HepG2 (cell line): ENCODE measurements at regions not wholly inside any gene's neighbourhood (a gene's known extent, or its start where the extent isn't known, plus 50 kb on each side); places are given as distances from the start of the nearest gene placed in this dataset.

ENCODE experiments used
- ATAC-seq: fragments of 200-7000 bp; cut with Tn5 transposase; 3 replicates; pipeline ENCODE4 v1.9.1; 2020; ENCODE audit warnings: mild to moderate bottlenecking, moderate library complexity
- BruUV-seq: library from RNA; stranded (reverse); fragments of 400-500 nt; replicated peaks from 2 replicates; lab custom pipeline; 2021; lab: Mats Ljungman, UMichigan
- CTCF ChIA-PET: fragments of 300-600 bp; formaldehyde crosslinking; extraction: SDS; loops from one replicate; lab custom pipeline; 2021; ENCODE audit warnings: low total read pairs, inconsistent platforms, low intra/inter-chr PET ratio; lab: Yijun Ruan, JAX
- POLR2A ChIA-PET: fragments of 350-600 bp; sonication (Branson Sonifier 250); formaldehyde crosslinking; loops from one replicate; lab custom pipeline; 2020; ENCODE audit warnings: antibody characterized with exemption, inconsistent platforms; lab: Yijun Ruan, JAX
- DNase-seq: peaks from one replicate; pipeline ENCODE4 v3.0.0-alpha.2; 2015; ENCODE audit warnings: low spot score
- FAIRE-seq: peaks from 3 replicates; lab custom pipeline; 2011; peaks lifted over from hg19 to GRCh38; lab: Jason Lieb, UNC
- H2AFZ ChIP-seq: one replicate; pipeline ENCODE4 v1.6.1; 2011; ENCODE audit warnings: low read length, inconsistent platforms
- H3K27ac ChIP-seq: fragments of 300-600 bp; 3 replicates; pipeline ENCODE4 v1.8.0; 2011; ENCODE audit warnings: mixed run types, mild to moderate bottlenecking, mixed read lengths, low read length, inconsistent platforms; ENCODE audit not compliant: insufficient read depth; ENCODE audit errors: extremely low read length
- H3K27me3 ChIP-seq, 2 experiments: fragments of 200-600 bp in 1 of 2; 2 replicates in 1 of 2; 3 replicates in 1 of 2; pipeline versions ENCODE4 v1.6.0 to v1.8.0; 2011; ENCODE audit warnings: low read length in 2 of 2, mild to moderate bottlenecking in 2 of 2, moderate library complexity in 2 of 2, inconsistent platforms in 1 of 2; ENCODE audit not compliant: insufficient read depth in 2 of 2, control insufficient read depth in 1 of 2
- H3K36me3 ChIP-seq, 2 experiments: fragments of 200-600 bp in 1 of 2; replicated peaks in 1 of 2; 2 replicates in 1 of 2; 3 replicates in 1 of 2; pipeline versions ENCODE4 v1.5.1 to v1.8.0; 2011; ENCODE audit warnings: low read length in 2 of 2, inconsistent platforms in 1 of 2; ENCODE audit not compliant: insufficient read depth in 2 of 2, control insufficient read depth in 1 of 2
- H3K4me1 ChIP-seq: 2 replicates; pipeline ENCODE4 v1.5.1; 2012; ENCODE audit warnings: low read length, inconsistent platforms; ENCODE audit not compliant: insufficient read depth
- H3K4me2 ChIP-seq: 2 replicates; pipeline ENCODE4 v1.6.0; 2011; ENCODE audit warnings: low read depth, low read length, inconsistent platforms
- H3K4me3 ChIP-seq, 3 experiments: fragments of 200-600 bp in 1 of 3; sonication (generic), shearing (Covaris generic) in 1 of 3; replicated peaks in 1 of 3; 2 replicates each; pipeline ENCODE4 v1.5.1; 2011 to 2016; ENCODE audit warnings: low read length in 3 of 3, inconsistent platforms in 2 of 3, low read depth in 2 of 3, mild to moderate bottlenecking in 2 of 3, control low read depth in 1 of 3, mixed read lengths in 1 of 3; ENCODE audit not compliant: insufficient read depth in 1 of 3
- H3K79me2 ChIP-seq: one replicate; pipeline ENCODE4 v1.6.1; 2011; ENCODE audit warnings: low read length, inconsistent platforms; ENCODE audit not compliant: insufficient read depth
- H3K9ac ChIP-seq: 2 replicates; pipeline ENCODE4 v1.6.0; 2011; ENCODE audit warnings: mild to moderate bottlenecking, low read depth, low read length, inconsistent platforms; ENCODE audit not compliant: insufficient read depth
- H3K9me3 ChIP-seq: 2 replicates; pipeline ENCODE4 v1.5.1; 2012; ENCODE audit warnings: mild to moderate bottlenecking, low read length
- H4K20me1 ChIP-seq: 2 replicates; pipeline ENCODE4 v1.6.0; 2011; ENCODE audit warnings: inconsistent platforms, mild to moderate bottlenecking, low read length, moderate library complexity; ENCODE audit not compliant: insufficient read depth
- FOXP4 ChIP-seq: sonication (generic); formaldehyde crosslinking; IDR thresholded peaks from 2 replicates; pipeline ENCODE4 v1.4.0; 2020; ENCODE audit warnings: missing genetic modification reagents
- SRSF9 ChIP-seq: fragments of 200-400 bp; formaldehyde crosslinking; IDR thresholded peaks from 2 replicates; pipeline ENCODE4 v1.6.1; 2018; ENCODE audit warnings: borderline replicate concordance, mild to moderate bottlenecking, low read depth, low read length; ENCODE audit not compliant: insufficient read depth, poor library complexity, severe bottlenecking
- ZBTB39 ChIP-seq: sonication (generic); formaldehyde crosslinking; IDR thresholded peaks from 2 replicates; pipeline ENCODE4 v1.5.0; 2020; ENCODE audit warnings: missing genetic modification reagents
- ZNF17 ChIP-seq: sonication (generic); formaldehyde crosslinking; IDR thresholded peaks from 2 replicates; pipeline ENCODE4 v1.5.0; 2020; ENCODE audit warnings: mild to moderate bottlenecking, missing genetic modification reagents
- ZNF224 ChIP-seq: sonication (generic); formaldehyde crosslinking; IDR thresholded peaks from 2 replicates; pipeline ENCODE4 v1.5.0; 2020; ENCODE audit warnings: mild to moderate bottlenecking, missing genetic modification reagents
- ZNF546 ChIP-seq: sonication (generic); formaldehyde crosslinking; conservative IDR thresholded peaks from 2 replicates; pipeline ENCODE4 v1.8.1; 2023; ENCODE audit warnings: mild to moderate bottlenecking, missing genetic modification reagents
- WGBS: methylation state at CpG from one replicate; pipeline ENCODE4 v1.1.6; 2017; ENCODE audit warnings: low lambda C conversion rate; 5-methylcytosine and 5-hydroxymethylcytosine counted together
- in situ Hi-C: cut with HindIII; loops from 2 replicates; pipeline ENCODE4 v1.10.0; 2017; ENCODE audit warnings: low pct_unique_long_range_greater_than_20kb; ENCODE audit not compliant: extremely low pct_ligation_motif_present
- intact Hi-C: fragments of 100-400 bp; cut with micrococcal nuclease; formaldehyde crosslinking; loops from one replicate; pipeline ENCODE4 v1.10.0; 2022; ENCODE audit not compliant: unreplicated experiment

- Histone ChIP-seq H3K4me1 (no peaks in the 10 kb centered on the region), H3K9me3 (no peaks in the 10 kb centered on the region), H3K9ac (no peak overlapping the region), H3K79me2 (no peaks in the 10 kb centered on the region), H3K27ac (no peak overlapping the region), H3K4me3 (no peak overlapping the region), H4K20me1 (no peaks in the 10 kb centered on the region), H3K36me3 (no peaks in the 10 kb centered on the region), H2AFZ (no peak overlapping the region), H3K4me2 (no peak overlapping the region), H3K27me3 (peaks cover 0 to 11% of the 10 kb centered on the region in 2 experiments; a peak in 4 of 5 replicates)
- in situ Hi-C loops = no loop called here
- intact Hi-C loops = no loop called here
- CTCF ChIA-PET = no interaction called here
- DNase-seq = no peak
- ATAC-seq = no peak
- 11% methylated on average over 3 of the region's 3 CpGs for WGBS
- POLR2A ChIA-PET = no interaction called here
- no peak for FAIRE-seq
- TF ChIP-seq ZNF546 (no peak), FOXP4 (CRISPR knock-in tag) (no peak), ZBTB39 (CRISPR knock-in tag) (no peak), ZNF17 (no peak), SRSF9 (no peak), ZNF224 (CRISPR knock-in tag) (no peak)
- no TSS peak for BruUV-seq
These were observed 51.6 kb upstream of the MYEOV start for GRCh38 chr11:69242266-69242920.
